Dedifferentiated amniotic fluid mesenchymal stem cell (primary cell): ENCODE measurements at regions not wholly inside any gene's neighbourhood (a gene's known extent, or its start where the extent isn't known, plus 50 kb on each side); places are given as distances from the start of the nearest gene placed in this dataset.

Experiments
- DNase-seq: peaks from one replicate; pipeline ENCODE4 v3.0.0-alpha.2; 2016; ENCODE audit errors: extremely low spot score

DNA sequence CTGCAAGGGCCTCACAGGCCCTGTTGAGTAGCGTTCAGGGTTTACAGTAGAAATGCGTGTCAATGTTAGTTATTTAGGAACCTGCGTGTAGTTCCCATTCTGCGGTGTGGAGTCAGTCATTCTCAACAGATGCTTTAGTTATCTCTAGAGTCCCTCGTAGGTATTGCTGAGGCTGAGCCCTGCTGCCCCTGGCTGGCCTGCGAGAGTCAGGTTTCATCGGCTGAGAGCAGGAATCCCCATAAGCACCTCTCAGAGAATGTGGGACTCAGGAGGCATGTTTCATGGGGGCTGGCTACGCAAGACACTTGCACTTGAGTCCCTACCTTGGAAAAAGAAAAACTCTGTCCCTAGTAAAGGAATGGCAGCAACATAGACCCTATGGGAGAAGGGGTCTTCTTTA is 347.5 kb upstream of the ASIC2 start:
- no peak for DNase-seq

- DNase-seq, result no peak
These were observed 348.9 kb upstream of the ASIC2 start for GRCh38 chr17:33642002-33642401.

- no peak for DNase-seq
These were observed 354.9 kb upstream of the ASIC2 start for GRCh38 chr17:33647956-33648355.

GRCh38 chr17:33650304-33650703 is 357.2 kb upstream of the ASIC2 start:
- no peak for DNase-seq

- DNase-seq, result no peak
These were observed 358.6 kb upstream of the ASIC2 start for GRCh38 chr17:33651686-33652085.

- no peak for DNase-seq
These were observed 359.8 kb upstream of the ASIC2 start for GRCh38 chr17:33652731-33653398.

- DNase-seq, result no peak
These were observed 360.3 kb upstream of the ASIC2 start for GRCh38 chr17:33653399-33653788.

DNA sequence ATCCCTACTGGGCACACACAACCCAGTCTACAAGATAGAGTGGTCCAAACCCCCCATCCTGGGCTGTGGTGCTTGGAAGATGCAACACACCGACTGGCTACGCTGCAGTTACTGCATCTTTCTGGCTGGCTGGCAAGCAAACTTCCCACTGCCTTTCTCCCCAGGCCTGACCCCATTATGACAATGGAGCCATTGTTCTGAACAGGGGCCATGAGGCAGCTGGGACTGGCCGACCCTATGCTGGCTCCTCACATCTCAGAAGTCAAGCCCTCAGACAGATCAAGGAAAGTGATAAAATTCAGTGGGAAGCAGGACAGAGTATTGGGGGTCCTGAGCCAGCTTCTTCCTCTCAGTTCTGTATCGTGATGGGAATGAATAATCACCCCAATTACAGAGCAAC is 364.1 kb upstream of the ASIC2 start:
- no peak for DNase-seq

- no peak for DNase-seq
These were observed 368.9 kb upstream of the ASIC2 start for GRCh38 chr17:33661975-33662374.

- DNase-seq, result no peak
These were observed 371.2 kb upstream of the ASIC2 start for GRCh38 chr17:33664116-33664840.

- DNase-seq, result no peak
These were observed 374.0 kb upstream of the ASIC2 start for GRCh38 chr17:33667052-33667509.

DNA sequence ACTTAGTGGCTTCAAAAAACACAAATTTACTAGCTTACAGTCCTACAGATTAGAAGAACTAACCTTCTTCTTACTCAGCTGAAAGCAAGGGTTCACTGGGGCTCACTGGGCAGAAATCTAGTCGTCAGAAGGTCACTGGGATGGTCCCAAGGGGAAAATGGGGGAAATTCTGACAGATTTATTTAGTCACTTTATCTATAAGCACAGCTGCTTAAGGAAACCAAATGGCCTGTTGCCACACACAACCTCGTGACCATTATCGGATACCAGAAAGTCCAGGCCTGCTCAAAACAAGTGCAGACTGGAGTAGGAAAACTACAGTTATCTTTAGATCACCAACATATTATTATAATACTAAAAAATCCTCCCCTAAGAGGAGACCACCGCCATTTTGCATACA is 374.6 kb upstream of the ASIC2 start:
- no peak for DNase-seq

DNA sequence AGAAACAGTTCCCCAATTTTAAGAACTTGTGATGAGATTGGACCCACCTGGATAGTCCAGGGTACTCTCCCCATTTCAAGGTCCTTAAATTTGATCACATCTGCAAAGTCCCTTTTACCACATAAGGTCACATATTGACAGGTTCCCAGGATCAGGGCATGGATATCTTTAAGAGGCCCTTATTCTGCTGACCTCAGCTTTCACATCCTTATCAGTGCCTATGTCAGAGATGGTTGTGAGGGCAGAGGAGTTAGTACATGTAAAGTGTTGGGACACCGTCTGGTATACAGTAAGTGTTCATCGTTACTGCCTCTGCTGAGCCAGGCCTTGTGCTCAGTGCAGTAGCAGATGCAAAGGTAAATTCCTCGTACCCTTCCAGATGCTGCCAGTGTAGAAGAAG is 375.4 kb upstream of the ASIC2 start:
- no peak for DNase-seq

DNA sequence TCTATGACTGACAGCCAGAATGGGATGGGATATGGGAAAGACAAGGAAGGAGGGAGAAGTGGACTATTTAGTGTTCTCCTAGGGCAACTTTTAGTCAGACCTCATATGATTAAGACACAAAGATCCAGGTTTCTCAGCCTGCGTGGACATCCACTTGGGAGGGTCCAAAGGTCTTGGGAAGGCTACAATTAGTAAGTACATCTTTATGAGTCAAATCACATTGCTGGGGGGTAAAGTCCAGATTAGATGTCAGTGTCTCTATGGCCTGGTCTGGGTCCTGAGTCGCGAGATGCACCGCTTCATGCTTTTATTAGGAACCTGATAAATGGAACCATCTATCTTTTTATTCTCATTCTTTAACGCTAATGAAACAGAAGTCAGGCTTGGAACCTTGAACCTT is 378.4 kb upstream of the ASIC2 start:
- no peak for DNase-seq

DNA sequence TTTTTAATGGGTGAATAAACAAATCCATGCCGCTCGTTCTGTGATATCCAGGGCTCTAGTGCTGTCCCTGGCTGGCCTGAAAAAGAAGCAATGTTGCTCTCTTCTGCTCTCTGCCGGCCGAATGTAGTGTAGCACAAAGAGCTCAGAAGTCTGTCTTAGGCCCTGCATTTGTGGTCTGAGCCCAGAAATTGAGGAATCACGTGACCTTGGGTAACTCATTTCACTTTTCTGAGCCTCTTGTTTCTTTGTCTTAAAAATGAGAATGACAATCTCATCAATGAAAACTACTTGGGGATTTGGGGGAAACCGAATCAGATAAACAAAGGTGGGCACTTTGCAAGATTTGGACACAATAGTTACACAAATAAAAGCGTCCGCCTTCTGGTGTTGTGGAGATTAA is 381.6 kb upstream of the ASIC2 start:
- DNase-seq, result no peak

GRCh38 chr17:33676444-33676843 is 383.3 kb upstream of the ASIC2 start:
- DNase-seq, result no peak

- no peak for DNase-seq
These were observed 386.5 kb upstream of the ASIC2 start for GRCh38 chr17:33679595-33679994.

GRCh38 chr17:33680472-33680871 is 387.4 kb upstream of the ASIC2 start:
- DNase-seq, result no peak

- no peak for DNase-seq
These were observed 389.5 kb upstream of the ASIC2 start for GRCh38 chr17:33682599-33682998.

- DNase-seq, result no peak
These were observed 391.6 kb upstream of the ASIC2 start for GRCh38 chr17:33684735-33685134.

- no peak for DNase-seq
These were observed 393.1 kb upstream of the ASIC2 start for GRCh38 chr17:33686171-33686570.

GRCh38 chr17:33687831-33688230 is 394.7 kb upstream of the ASIC2 start:
- DNase-seq, result no peak

GRCh38 chr17:33688771-33689170 is 395.7 kb upstream of the ASIC2 start:
- no peak for DNase-seq

DNA sequence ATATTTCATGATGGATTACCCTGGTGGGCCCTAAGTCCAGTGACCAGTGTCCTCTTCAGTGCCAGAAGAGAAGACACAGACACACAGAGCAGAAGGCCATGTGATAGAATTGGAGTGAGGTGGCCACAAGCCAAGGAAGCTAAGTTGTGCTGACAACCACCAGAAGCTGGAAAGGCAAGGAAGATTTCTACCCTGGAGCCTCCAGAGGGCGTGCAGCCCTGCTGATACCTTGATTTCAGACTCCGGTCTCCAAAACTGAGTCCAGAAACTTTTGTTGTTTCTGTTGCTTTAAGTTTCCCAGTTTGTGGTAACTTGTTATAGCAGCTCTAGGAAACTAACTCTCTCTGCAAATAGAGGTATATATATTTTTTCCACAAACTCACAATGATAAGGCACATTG is 396.6 kb upstream of the ASIC2 start:
- no peak for DNase-seq
